Breast epithelium (tissue), 4 donors: ENCODE measurements at regions not wholly inside any gene's neighbourhood (a gene's known extent, or its start where the extent isn't known, plus 50 kb on each side); places are given as distances from the start of the nearest gene placed in this dataset.

ENCODE experiments used
- DNase-seq, 2 donors: peaks; one replicate each; pipeline ENCODE4 v3.0.0-alpha.2; 2019; ENCODE audit warnings: low spot score in 2 of 2
- H3K27ac ChIP-seq, 2 donors: fragments of 200-600 bp; sonication (generic) in 1 of 2; one replicate each; pipeline ENCODE4 v1.5.1; 2016 to 2019; ENCODE audit warnings: mild to moderate bottlenecking in 1 of 2
- H3K27me3 ChIP-seq, 2 donors: fragments of 200-600 bp; sonication (generic) in 1 of 2; one replicate each; pipeline versions ENCODE4 v1.5.1 to v1.6.0; 2017 to 2019; ENCODE audit warnings: control low read depth in 1 of 2, mild to moderate bottlenecking in 1 of 2
- H3K36me3 ChIP-seq: fragments of 200-600 bp; one replicate; pipeline ENCODE4 v1.5.1; 2019
- H3K4me1 ChIP-seq, 2 donors: fragments of 200-600 bp; sonication (generic); one replicate each; pipeline ENCODE4 v1.5.1; 2016 to 2019; ENCODE audit warnings: control low read depth in 1 of 2
- H3K4me3 ChIP-seq, 3 donors: fragments of 200-600 bp; sonication (generic); 1 replicate in 2 of 3; 2 replicates in 1 of 3; pipeline ENCODE4 v1.5.1; 2016 to 2019; ENCODE audit warnings: mild to moderate bottlenecking in 3 of 3, moderate library complexity in 2 of 3
- H3K9me3 ChIP-seq, 2 donors: fragments of 200-600 bp; sonication (generic) in 1 of 2; one replicate each; pipeline ENCODE4 v1.5.1; 2016 to 2019; ENCODE audit warnings: control low read depth in 1 of 2
- CTCF ChIP-seq, 3 donors: fragments of 450-650 bp; IDR thresholded peaks; one replicate each; pipeline ENCODE4 v1.5.1; 2016 to 2017; ENCODE audit warnings: antibody characterized with exemption in 3 of 3, mild to moderate bottlenecking in 3 of 3, moderate library complexity in 3 of 3
- POLR2A ChIP-seq: fragments of 450-650 bp; IDR thresholded peaks from one replicate; pipeline ENCODE4 v1.6.1; 2016; ENCODE audit warnings: antibody characterized with exemption, mild to moderate bottlenecking, moderate library complexity
- POLR2AphosphoS5 ChIP-seq, 3 donors: sonication (generic); formaldehyde crosslinking; IDR thresholded peaks; one replicate each; pipeline ENCODE4 v1.6.1; 2017; ENCODE audit warnings: antibody characterized with exemption in 3 of 3
- intact Hi-C: fragments of 100-400 bp; cut with DNase I; formaldehyde crosslinking; loops from one replicate; pipeline ENCODE4 v1.15.1; 2023; ENCODE audit warnings: low total_unique reads

- Histone ChIP-seq H3K36me3 (no peaks in the 10 kb centered on the region), H3K27me3 (no peaks in the 10 kb centered on the region), H3K4me1 (no peaks in the 10 kb centered on the region), H3K9me3 (no peaks in the 10 kb centered on the region), H3K27ac (no peak overlapping the region), H3K4me3 (no peak overlapping the region)
- intact Hi-C loops: no loop called here
- TF ChIP-seq CTCF (IDR thresholded peaks at IDR 0.05): no peak
- no peak for TF ChIP-seq POLR2AphosphoS5 (IDR thresholded peaks at IDR 0.05)
- no peak for TF ChIP-seq POLR2A
- DNase-seq: no peak
Observed at GRCh38 chr7:13442226-13442625, 547.2 kb downstream of the ETV1 start.

GRCh38 chr7:13447637-13448036 lies 541.8 kb downstream of the ETV1 start:
- DNase-seq: no peak
- H3K4me1 ChIP-seq: no peaks in the 10 kb centered on the region
- H3K4me3 ChIP-seq: no peak overlapping the region
- H3K27ac ChIP-seq: no peak overlapping the region
- no peaks in the 10 kb centered on the region for H3K36me3 ChIP-seq
- intact Hi-C loops: no loop called here
- no peaks in the 10 kb centered on the region for H3K9me3 ChIP-seq
- TF ChIP-seq POLR2AphosphoS5 (IDR thresholded peaks at IDR 0.05) (no peak), POLR2A (no peak), CTCF (IDR thresholded peaks at IDR 0.05) (no peak)
- H3K27me3 ChIP-seq: no peaks in the 10 kb centered on the region

GRCh38 chr7:13448243-13448642 lies 541.2 kb downstream of the ETV1 start:
- Histone ChIP-seq H3K27ac (no peak overlapping the region), H3K4me3 (no peak overlapping the region), H3K4me1 (no peaks in the 10 kb centered on the region), H3K9me3 (no peaks in the 10 kb centered on the region), H3K27me3 (no peaks in the 10 kb centered on the region), H3K36me3 (no peaks in the 10 kb centered on the region)
- DNase-seq: no peak
- intact Hi-C loops: no loop called here
- TF ChIP-seq POLR2AphosphoS5 (IDR thresholded peaks at IDR 0.05): no peak
- no peak for TF ChIP-seq CTCF (IDR thresholded peaks at IDR 0.05)
- TF ChIP-seq POLR2A: no peak

GRCh38 chr7:13449460-13449859 lies 540.0 kb downstream of the ETV1 start:
- H3K4me1 ChIP-seq: no peaks in the 10 kb centered on the region
- DNase-seq: no peak
- no peak overlapping the region for H3K4me3 ChIP-seq
- no peaks in the 10 kb centered on the region for H3K9me3 ChIP-seq
- H3K36me3 ChIP-seq: no peaks in the 10 kb centered on the region
- no peak for TF ChIP-seq POLR2AphosphoS5 (IDR thresholded peaks at IDR 0.05)
- no peak for TF ChIP-seq CTCF (IDR thresholded peaks at IDR 0.05)
- no peak for TF ChIP-seq POLR2A
- no peaks in the 10 kb centered on the region for H3K27me3 ChIP-seq
- intact Hi-C loops: no loop called here
- H3K27ac ChIP-seq: no peak overlapping the region

GRCh38 chr7:13454916-13455592 lies 534.4 kb downstream of the ETV1 start:
- no peak overlapping the region for H3K4me3 ChIP-seq

More at GRCh38 chr7:13454916-13455592, 534.4 kb downstream of the ETV1 start:
- no peak for DNase-seq
- H3K36me3 ChIP-seq: no peaks in the 10 kb centered on the region
- no peaks in the 10 kb centered on the region for H3K4me1 ChIP-seq
- TF ChIP-seq CTCF (IDR thresholded peaks at IDR 0.05) (no peak), POLR2AphosphoS5 (IDR thresholded peaks at IDR 0.05) (no peak), POLR2A (no peak)
- H3K9me3 ChIP-seq: no peaks in the 10 kb centered on the region
- no peak overlapping the region for H3K27ac ChIP-seq
- intact Hi-C loops: no loop called here
- H3K27me3 ChIP-seq: no peaks in the 10 kb centered on the region
